Left ventricle myocardium inferior (tissue), 1 donor: ENCODE measurements at regions not wholly inside any gene's neighbourhood (a gene's known extent, or its start where the extent isn't known, plus 50 kb on each side); places are given as distances from the start of the nearest gene placed in this dataset.

Experiments used
- DNase-seq: peaks from one replicate; pipeline ENCODE4 v3.0.0-alpha.2; 2020
- H3K27ac ChIP-seq: fragments of 200-600 bp; replicated peaks from 2 replicates; pipeline ENCODE4 v1.8.0; 2021
- H3K27me3 ChIP-seq: fragments of 200-600 bp; 2 replicates; pipeline ENCODE4 v1.8.0; 2021; ENCODE audit warnings: low read depth
- H3K36me3 ChIP-seq: fragments of 200-600 bp; 2 replicates; pipeline ENCODE4 v1.8.0; 2021
- H3K4me1 ChIP-seq: fragments of 200-600 bp; 2 replicates; pipeline ENCODE4 v1.8.0; 2021
- H3K4me3 ChIP-seq: fragments of 200-600 bp; 2 replicates; pipeline ENCODE4 v1.8.0; 2021; ENCODE audit warnings: mild to moderate bottlenecking, moderate library complexity
- H3K9me3 ChIP-seq: fragments of 200-600 bp; replicated peaks from 2 replicates; pipeline ENCODE4 v1.8.0; 2021
- intact Hi-C: fragments of 100-400 bp; cut with micrococcal nuclease; formaldehyde crosslinking; loops from one replicate; pipeline ENCODE4 v1.11.0; 2022
- TF ChIP-seq, protein P1 (sequence below): fragments of 200-600 bp; IDR thresholded peaks from 2 replicates; pipeline ENCODE4 v1.8.0; 2021; ENCODE audit warnings: antibody characterized with exemption, mild to moderate bottlenecking, borderline replicate concordance
- donor health status: DM: no; HTN: yes; CAD: no; lungs with severe emphysema.

DNA sequence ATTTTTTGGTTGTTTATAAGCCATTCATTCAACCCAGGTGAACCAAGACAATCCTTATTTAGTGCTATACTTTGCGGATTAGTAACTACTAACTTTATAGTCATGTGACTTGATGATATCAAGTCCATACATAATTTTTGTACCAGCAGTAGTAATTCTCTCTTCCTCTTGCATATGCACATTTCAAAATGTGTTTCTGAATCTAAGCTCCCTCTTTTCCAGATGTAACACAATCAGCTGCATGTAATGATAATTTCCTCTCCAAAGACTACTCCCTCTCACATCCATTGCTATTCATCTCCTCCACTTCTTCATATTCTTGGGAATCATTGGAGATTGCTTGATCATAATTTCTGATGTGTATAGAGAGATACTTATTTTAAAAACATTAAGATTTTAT, 510.1 kb upstream of the CDH18 start:
- DNase-seq, result no peak
- no peaks in the 10 kb centered on the region for H3K27me3 ChIP-seq
- TF ChIP-seq, protein P1, sequence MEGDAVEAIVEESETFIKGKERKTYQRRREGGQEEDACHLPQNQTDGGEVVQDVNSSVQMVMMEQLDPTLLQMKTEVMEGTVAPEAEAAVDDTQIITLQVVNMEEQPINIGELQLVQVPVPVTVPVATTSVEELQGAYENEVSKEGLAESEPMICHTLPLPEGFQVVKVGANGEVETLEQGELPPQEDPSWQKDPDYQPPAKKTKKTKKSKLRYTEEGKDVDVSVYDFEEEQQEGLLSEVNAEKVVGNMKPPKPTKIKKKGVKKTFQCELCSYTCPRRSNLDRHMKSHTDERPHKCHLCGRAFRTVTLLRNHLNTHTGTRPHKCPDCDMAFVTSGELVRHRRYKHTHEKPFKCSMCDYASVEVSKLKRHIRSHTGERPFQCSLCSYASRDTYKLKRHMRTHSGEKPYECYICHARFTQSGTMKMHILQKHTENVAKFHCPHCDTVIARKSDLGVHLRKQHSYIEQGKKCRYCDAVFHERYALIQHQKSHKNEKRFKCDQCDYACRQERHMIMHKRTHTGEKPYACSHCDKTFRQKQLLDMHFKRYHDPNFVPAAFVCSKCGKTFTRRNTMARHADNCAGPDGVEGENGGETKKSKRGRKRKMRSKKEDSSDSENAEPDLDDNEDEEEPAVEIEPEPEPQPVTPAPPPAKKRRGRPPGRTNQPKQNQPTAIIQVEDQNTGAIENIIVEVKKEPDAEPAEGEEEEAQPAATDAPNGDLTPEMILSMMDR, result no peak
- no peaks in the 10 kb centered on the region for H3K9me3 ChIP-seq
- intact Hi-C loops, result no loop called here
- H3K27ac ChIP-seq, result no peak overlapping the region
- no peaks in the 10 kb centered on the region for H3K4me1 ChIP-seq
- no peak overlapping the region for H3K4me3 ChIP-seq
- no peaks in the 10 kb centered on the region for H3K36me3 ChIP-seq

DNA sequence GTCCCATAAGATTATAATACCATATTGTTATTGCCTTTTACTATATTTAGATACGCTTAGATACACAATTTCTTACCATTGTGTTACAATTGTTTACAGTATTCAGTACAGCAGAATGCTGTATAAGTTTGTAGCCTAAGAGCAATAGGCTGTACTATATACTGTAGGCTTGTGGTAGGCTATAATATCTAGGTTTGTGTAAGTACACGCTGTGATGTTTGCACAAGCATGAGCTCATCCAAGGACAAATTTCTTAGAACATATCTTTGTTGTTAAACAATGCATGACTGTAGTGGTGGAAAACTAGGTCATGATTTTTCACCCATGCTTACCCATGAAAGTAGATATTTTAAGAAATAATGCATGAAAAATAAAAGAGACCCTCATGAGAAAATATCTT, 509.4 kb upstream of the CDH18 start:
- no peak overlapping the region for H3K4me3 ChIP-seq
- TF ChIP-seq, protein P1, result no peak
- no peaks in the 10 kb centered on the region for H3K36me3 ChIP-seq
- no peaks in the 10 kb centered on the region for H3K27me3 ChIP-seq
- intact Hi-C loops, result no loop called here
- no peaks in the 10 kb centered on the region for H3K9me3 ChIP-seq
- no peak for DNase-seq
- no peaks in the 10 kb centered on the region for H3K4me1 ChIP-seq
- no peak overlapping the region for H3K27ac ChIP-seq

DNA sequence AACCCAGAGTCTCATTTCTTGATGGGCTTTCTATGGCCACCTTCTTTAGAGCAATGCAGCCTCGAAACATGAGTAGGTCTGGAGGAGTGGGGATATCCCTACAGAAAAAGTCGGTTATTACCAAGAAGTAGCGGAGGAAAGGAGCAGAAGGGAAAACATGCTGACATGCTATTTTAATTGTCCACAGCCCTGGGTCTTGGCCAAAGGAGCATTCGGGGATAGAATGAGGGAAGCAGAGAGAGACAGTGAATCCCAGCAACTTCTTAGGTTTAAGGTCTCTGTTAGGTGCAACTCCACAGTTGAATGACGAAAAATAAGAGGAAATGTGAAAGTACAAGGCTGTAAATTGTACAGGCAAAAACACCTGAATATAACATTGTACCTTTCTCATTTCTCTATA, 506.7 kb upstream of the CDH18 start:
- DNase-seq, result no peak
- Histone ChIP-seq H3K36me3 (no peaks in the 10 kb centered on the region), H3K4me1 (no peaks in the 10 kb centered on the region), H3K27ac (no peak overlapping the region), H3K4me3 (no peak overlapping the region), H3K9me3 (no peaks in the 10 kb centered on the region), H3K27me3 (no peaks in the 10 kb centered on the region)
- intact Hi-C loops, result no loop called here
- TF ChIP-seq, protein P1, result no peak

DNA sequence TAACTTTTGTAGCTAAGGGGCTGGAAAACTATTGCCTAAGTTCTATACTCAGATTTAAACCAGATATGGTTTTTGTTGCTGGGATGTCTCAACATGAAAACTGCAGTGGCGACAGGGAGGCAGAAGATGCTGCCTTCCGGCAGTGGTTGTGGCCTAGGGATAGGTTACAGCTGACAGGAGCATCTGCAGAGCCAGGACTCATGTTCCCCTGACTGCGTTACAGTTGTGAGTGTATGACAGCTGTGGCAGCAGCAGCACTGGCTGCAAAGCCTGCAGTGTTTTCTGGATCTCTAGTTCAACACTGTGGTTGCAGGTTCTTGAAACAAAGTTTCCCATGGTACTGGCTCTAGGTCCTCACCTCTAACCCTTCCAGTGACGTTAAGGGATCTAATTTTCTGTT, 498.8 kb upstream of the CDH18 start:
- H3K27ac ChIP-seq, result no peak overlapping the region
- TF ChIP-seq, protein P1, result no peak

DNA sequence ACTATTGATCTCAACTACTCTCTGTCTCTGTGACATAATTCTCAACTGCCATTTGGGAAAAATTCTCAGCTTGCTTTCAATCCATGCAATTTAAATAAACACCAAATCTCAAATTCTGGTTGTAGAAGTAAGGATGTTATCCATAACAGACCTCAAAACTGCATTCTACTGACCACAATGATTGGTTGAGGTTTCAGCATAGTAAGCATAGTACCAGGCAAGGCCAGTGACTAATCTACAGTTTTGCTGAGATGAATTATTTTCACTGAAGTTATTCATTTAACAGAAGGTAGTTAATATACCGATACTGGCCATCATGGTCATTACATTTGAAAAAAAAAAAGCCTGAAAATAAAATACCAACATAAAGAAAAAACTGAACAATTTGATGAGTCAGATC, 488.0 kb upstream of the CDH18 start:
- intact Hi-C loops, result no loop called here
- TF ChIP-seq, protein P1, result no peak
- no peaks in the 10 kb centered on the region for H3K36me3 ChIP-seq

More for the DNA sequence above, 498.8 kb upstream of the CDH18 start:
- no peak for DNase-seq
- H3K27me3 ChIP-seq, result no peaks in the 10 kb centered on the region
- intact Hi-C loops, result no loop called here
- H3K4me1 ChIP-seq, result no peaks in the 10 kb centered on the region
- no peak overlapping the region for H3K4me3 ChIP-seq
- peaks cover 25% of the 10 kb centered on the region for H3K9me3 ChIP-seq
- no peaks in the 10 kb centered on the region for H3K36me3 ChIP-seq

DNA sequence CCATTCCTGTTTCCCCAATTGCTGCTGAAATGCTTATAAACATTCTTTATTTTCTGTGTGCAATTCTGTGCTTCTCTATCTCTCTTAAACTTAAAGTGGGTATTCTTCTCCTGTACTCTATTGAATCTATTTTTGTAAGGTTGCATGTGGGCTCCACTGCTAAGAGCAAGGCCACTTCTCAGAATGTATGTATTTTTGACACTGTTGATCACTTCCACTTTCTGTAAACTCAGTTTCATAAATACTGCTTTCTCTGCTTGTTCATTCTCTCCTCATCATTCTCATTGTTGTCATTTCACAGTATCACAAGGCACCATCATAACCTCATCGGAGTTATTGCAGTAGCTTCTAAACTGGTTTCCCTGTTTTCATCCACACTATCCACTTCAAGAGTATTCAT, 483.0 kb upstream of the CDH18 start:
- H3K27ac ChIP-seq, result no peak overlapping the region
- H3K36me3 ChIP-seq, result no peaks in the 10 kb centered on the region
- H3K4me1 ChIP-seq, result no peaks in the 10 kb centered on the region
- H3K27me3 ChIP-seq, result no peaks in the 10 kb centered on the region
- H3K4me3 ChIP-seq, result no peak overlapping the region
- intact Hi-C loops, result no loop called here
- no peaks in the 10 kb centered on the region for H3K9me3 ChIP-seq
- TF ChIP-seq, protein P1, result no peak
- no peak for DNase-seq

More for the DNA sequence above, 488.0 kb upstream of the CDH18 start:
- Histone ChIP-seq H3K27me3 (no peaks in the 10 kb centered on the region), H3K4me3 (no peak overlapping the region), H3K9me3 (no peaks in the 10 kb centered on the region), H3K4me1 (no peaks in the 10 kb centered on the region), H3K27ac (no peak overlapping the region)
- no peak for DNase-seq
